GM13977 (cell line): ENCODE measurements at regions not wholly inside any gene's neighbourhood (a gene's known extent, or its start where the extent isn't known, plus 50 kb on each side); places are given as distances from the start of the nearest gene placed in this dataset.

Source experiments
- DNase-seq: peaks from one replicate; pipeline ENCODE4 v3.0.0; 2012; ENCODE audit warnings: low spot score
- CTCF ChIP-seq: IDR thresholded peaks from 2 replicates; pipeline ENCODE4 v1.5.1; 2012; ENCODE audit warnings: mild to moderate bottlenecking, control low read depth; ENCODE audit not compliant: insufficient read depth; ENCODE audit errors: extremely low read depth, missing control alignments
- in situ Hi-C: fragments of 300-500 bp; cut with MboI; formaldehyde crosslinking; loops from one replicate; pipeline ENCODE4 v1.12.0; 2022; ENCODE audit warnings: low sequenced_read_pairs, low pct_unique_long_range_greater_than_20kb, mixed read lengths, inconsistent platforms; ENCODE audit not compliant: unreplicated experiment

GRCh38 chr11:95565724-95566141 lies 223.8 kb downstream of the FAM76B start:
- no peak for TF ChIP-seq CTCF
- no peak for DNase-seq
- in situ Hi-C loops = no loop called here

- no peak for TF ChIP-seq CTCF
- in situ Hi-C loops = no loop called here
- no peak for DNase-seq
These were observed 225.7 kb downstream of the FAM76B start for GRCh38 chr11:95563859-95564258.

GRCh38 chr11:95563173-95563572 lies 226.4 kb downstream of the FAM76B start:
- in situ Hi-C loops = no loop called here
- no peak for DNase-seq

GRCh38 chr11:95562196-95562921 lies 227.2 kb downstream of the FAM76B start:
- no peak for TF ChIP-seq CTCF
- in situ Hi-C loops = no loop called here
- no peak for DNase-seq

More at GRCh38 chr11:95563173-95563572, 226.4 kb downstream of the FAM76B start:
- TF ChIP-seq CTCF = no peak

DNA sequence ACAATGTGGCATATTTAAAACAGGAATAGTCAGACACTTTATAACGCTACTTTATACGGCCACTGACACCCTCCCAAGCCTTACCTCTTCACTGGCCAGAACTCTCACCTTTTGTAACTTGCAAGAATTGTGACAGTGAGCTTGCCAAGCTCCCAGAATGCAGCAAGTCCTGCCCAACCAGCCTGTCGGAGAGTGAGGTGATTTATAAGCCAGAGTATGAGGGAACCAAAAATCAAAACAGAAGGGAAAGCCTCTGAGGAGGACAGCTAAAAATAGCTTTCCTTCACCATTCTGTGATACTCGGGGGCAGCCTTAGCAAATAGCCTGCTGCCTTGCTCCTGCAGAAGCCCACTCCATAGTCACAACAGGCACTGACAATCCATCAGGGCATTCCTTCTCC lies 229.7 kb downstream of the FAM76B start:
- in situ Hi-C loops = no loop called here
- no peak for TF ChIP-seq CTCF
- no peak for DNase-seq

DNA sequence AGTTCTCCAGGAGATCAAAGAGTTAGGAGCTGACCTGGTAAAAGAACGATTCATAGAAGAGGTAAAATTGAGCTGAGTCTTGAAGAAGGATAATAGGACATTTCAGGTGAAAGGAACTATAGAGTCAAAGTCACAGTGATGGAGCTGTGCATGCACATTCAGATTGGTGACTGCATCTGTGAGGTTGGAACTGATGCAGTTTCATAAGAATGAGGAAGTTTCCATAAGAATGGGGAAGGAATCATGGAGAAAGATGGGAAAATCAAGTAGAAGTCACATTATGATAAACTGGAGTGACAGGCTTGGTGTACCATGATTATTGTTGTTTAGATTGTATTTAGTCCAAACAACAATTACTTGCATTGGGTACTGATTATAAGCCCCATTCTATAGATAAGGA lies 232.2 kb downstream of the FAM76B start:
- TF ChIP-seq CTCF = no peak
- in situ Hi-C loops = no loop called here
- DNase-seq = no peak
